Neural progenitor cell (in vitro differentiated cells): ENCODE measurements at regions not wholly inside any gene's neighbourhood (a gene's known extent, or its start where the extent isn't known, plus 50 kb on each side); places are given as distances from the start of the nearest gene placed in this dataset.

ENCODE experiments used
- DNase-seq: peaks from one replicate; pipeline ENCODE4 v3.0.0-alpha.2; 2016; ENCODE audit warnings: low spot score
- H2AFZ ChIP-seq: fragments of 200-600 bp; sonication (generic); replicated peaks from 2 replicates; pipeline ENCODE4 v1.6.1; 2016; ENCODE audit warnings: antibody characterized with exemption
- H3F3A ChIP-seq: fragments of 200-600 bp; sonication (generic); 2 replicates; pipeline ENCODE4 v1.6.1; 2016; ENCODE audit warnings: antibody characterized with exemption, low read depth
- H3K27ac ChIP-seq: fragments of 200-600 bp; sonication (generic); 2 replicates; pipeline ENCODE4 v1.5.1; 2016; ENCODE audit warnings: mild to moderate bottlenecking
- H3K27me3 ChIP-seq: fragments of 200-600 bp; sonication (generic); 2 replicates; pipeline ENCODE4 v1.6.1; 2016; ENCODE audit warnings: mild to moderate bottlenecking, moderate library complexity
- H3K36me3 ChIP-seq: fragments of 200-600 bp; sonication (generic); 2 replicates; pipeline ENCODE4 v1.5.1; 2016
- H3K4me1 ChIP-seq: fragments of 200-600 bp; sonication (generic); 2 replicates; pipeline ENCODE4 v1.6.1; 2016; ENCODE audit warnings: mixed run types
- H3K4me2 ChIP-seq: fragments of 200-600 bp; sonication (generic); 2 replicates; pipeline ENCODE4 v1.6.1; 2016
- H3K4me3 ChIP-seq: fragments of 200-600 bp; sonication (generic); 2 replicates; pipeline ENCODE4 v1.5.1; 2016
- H3K79me2 ChIP-seq: fragments of 200-600 bp; sonication (generic); 2 replicates; pipeline ENCODE4 v1.6.1; 2016; ENCODE audit warnings: low read depth
- H3K9ac ChIP-seq: fragments of 200-600 bp; sonication (generic); 2 replicates; pipeline ENCODE4 v1.6.1; 2016
- H3K9me3 ChIP-seq: fragments of 200-600 bp; sonication (generic); 2 replicates; pipeline ENCODE4 v1.5.1; 2016; ENCODE audit warnings: low read depth
- H4K20me1 ChIP-seq: fragments of 200-600 bp; sonication (generic); 2 replicates; pipeline ENCODE4 v1.6.1; 2016; ENCODE audit warnings: low read depth
- H3K27ac Mint-ChIP-seq: 3 replicates; pipeline ENCODE4 v1.8.0; 2021; ENCODE audit warnings: mixed read lengths
- H3K27me3 Mint-ChIP-seq: 2 replicates; pipeline ENCODE4 v1.8.0; 2022; ENCODE audit warnings: low read depth, mild to moderate bottlenecking, inconsistent platforms, moderate library complexity, mixed read lengths; ENCODE audit not compliant: insufficient read depth
- H3K36me3 Mint-ChIP-seq: 3 replicates; pipeline ENCODE4 v1.8.0; 2021; ENCODE audit warnings: mixed read lengths
- H3K4me1 Mint-ChIP-seq: 3 replicates; pipeline ENCODE4 v1.8.0; 2021; ENCODE audit warnings: mixed read lengths
- H3K4me3 Mint-ChIP-seq: 3 replicates; pipeline ENCODE4 v1.8.0; 2021; ENCODE audit warnings: mild to moderate bottlenecking, moderate library complexity, mixed read lengths
- H3K9me3 Mint-ChIP-seq: 3 replicates; pipeline ENCODE4 v1.8.0; 2020; ENCODE audit warnings: mixed read lengths
- CTCF ChIP-seq: fragments of 200-600 bp; sonication (generic); IDR thresholded peaks from 2 replicates; pipeline ENCODE4 v1.5.1; 2017; ENCODE audit warnings: antibody characterized with exemption, mild to moderate bottlenecking
- EZH2 ChIP-seq: fragments of 200-600 bp; sonication (generic); IDR thresholded peaks from 2 replicates; pipeline ENCODE4 v1.6.1; 2017; ENCODE audit warnings: antibody characterized with exemption, mild to moderate bottlenecking, moderate library complexity
- EZH2phosphoT487 ChIP-seq: fragments of 200-600 bp; sonication (generic); IDR thresholded peaks from 2 replicates; pipeline ENCODE4 v1.6.1; 2017; ENCODE audit warnings: antibody characterized with exemption

GRCh38 chr7:94276027-94276426, 118.7 kb upstream of the COL1A2 start:
- Histone ChIP-seq H2AFZ (no peak overlapping the region), H3K27me3 (no peaks in the 10 kb centered on the region), H4K20me1 (no peaks in the 10 kb centered on the region), H3K9ac (no peak overlapping the region), H3K4me2 (no peak overlapping the region), H3K27ac (no peak overlapping the region), H3K4me1 (no peaks in the 10 kb centered on the region), H3K4me3 (no peak overlapping the region), H3K79me2 (no peaks in the 10 kb centered on the region), H3F3A (no peaks in the 10 kb centered on the region), H3K36me3 (no peaks in the 10 kb centered on the region), H3K9me3 (no peaks in the 10 kb centered on the region)
- H3K27me3 Mint-ChIP-seq: peaks cover 3% of the 10 kb centered on the region
- TF ChIP-seq CTCF (no peak), EZH2phosphoT487 (no peak), EZH2 (no peak)
- H3K4me3 Mint-ChIP-seq: peak overlapping the region; percentile 14
- H3K27ac Mint-ChIP-seq: peak overlapping the region; percentile 76
- H3K36me3 Mint-ChIP-seq: no peaks in the 10 kb centered on the region
- peaks cover 5% of the 10 kb centered on the region for H3K9me3 Mint-ChIP-seq
- no peak for DNase-seq
- peaks cover 23% of the 10 kb centered on the region for H3K4me1 Mint-ChIP-seq

DNA sequence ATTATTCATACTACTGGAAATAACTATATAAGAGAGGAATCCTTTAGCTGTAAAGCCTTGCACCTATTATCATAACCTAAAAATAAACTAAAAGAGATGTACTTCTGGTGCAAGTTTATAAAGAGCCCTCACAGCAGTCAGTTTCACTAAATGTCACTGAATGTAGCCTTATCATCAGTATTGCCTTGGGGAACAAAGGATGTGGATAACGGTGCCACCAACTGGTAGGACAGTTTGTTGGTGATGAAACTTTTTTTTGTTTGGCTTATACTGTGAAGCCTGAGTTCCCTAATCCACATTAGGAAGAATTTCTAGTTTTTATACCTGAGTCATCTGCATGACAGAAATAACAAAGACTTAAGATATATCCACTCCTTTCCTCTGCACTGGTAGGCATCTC, 117.9 kb upstream of the COL1A2 start:
- DNase-seq: peak; percentile 50
- Mint-ChIP-seq H3K27ac (no peak overlapping the region), H3K9me3 (peaks cover 5% of the 10 kb centered on the region), H3K27me3 (peaks cover 3% of the 10 kb centered on the region), H3K4me3 (no peak overlapping the region), H3K4me1 (peaks cover 30% of the 10 kb centered on the region), H3K36me3 (no peaks in the 10 kb centered on the region)
- Histone ChIP-seq H3K4me3 (no peak overlapping the region), H3K27ac (no peak overlapping the region), H4K20me1 (no peaks in the 10 kb centered on the region), H3F3A (no peaks in the 10 kb centered on the region), H3K27me3 (no peaks in the 10 kb centered on the region), H3K4me2 (no peak overlapping the region), H3K79me2 (no peaks in the 10 kb centered on the region), H3K9ac (no peak overlapping the region), H3K36me3 (no peaks in the 10 kb centered on the region), H3K4me1 (no peaks in the 10 kb centered on the region), H2AFZ (no peak overlapping the region), H3K9me3 (no peaks in the 10 kb centered on the region)
- TF ChIP-seq EZH2 (no peak), EZH2phosphoT487 (no peak), CTCF (peak; percentile 58)

GRCh38 chr7:94277236-94277635, 117.5 kb upstream of the COL1A2 start:
- H2AFZ ChIP-seq: no peak overlapping the region
- no peaks in the 10 kb centered on the region for H3K36me3 ChIP-seq
- no peak for DNase-seq
- Mint-ChIP-seq H3K36me3 (no peaks in the 10 kb centered on the region), H3K4me3 (no peak overlapping the region), H3K4me1 (peaks cover 32% of the 10 kb centered on the region), H3K27ac (peak overlapping the region; percentile 79), H3K27me3 (peaks cover 3% of the 10 kb centered on the region), H3K9me3 (peaks cover 5% of the 10 kb centered on the region)
- H3K79me2 ChIP-seq: no peaks in the 10 kb centered on the region
- H3K4me3 ChIP-seq: no peak overlapping the region
- no peaks in the 10 kb centered on the region for H3K9me3 ChIP-seq
- no peaks in the 10 kb centered on the region for H3K27me3 ChIP-seq
- TF ChIP-seq CTCF: no peak
- TF ChIP-seq EZH2phosphoT487: no peak
- TF ChIP-seq EZH2: no peak
- H3K4me2 ChIP-seq: no peak overlapping the region
- H3K4me1 ChIP-seq: no peaks in the 10 kb centered on the region
- no peak overlapping the region for H3K27ac ChIP-seq
- H3K9ac ChIP-seq: no peak overlapping the region
- H4K20me1 ChIP-seq: no peaks in the 10 kb centered on the region
- H3F3A ChIP-seq: no peaks in the 10 kb centered on the region
